Breast epithelium (tissue), 4 donors: ENCODE measurements at regions not wholly inside any gene's neighbourhood (a gene's known extent, or its start where the extent isn't known, plus 50 kb on each side); places are given as distances from the start of the nearest gene placed in this dataset.

Experiments
- DNase-seq, 2 donors: peaks; one replicate each; pipeline ENCODE4 v3.0.0-alpha.2; 2019; ENCODE audit warnings: low spot score in 2 of 2
- H3K27ac ChIP-seq, 2 donors: fragments of 200-600 bp; sonication (generic) in 1 of 2; one replicate each; pipeline ENCODE4 v1.5.1; 2016 to 2019; ENCODE audit warnings: mild to moderate bottlenecking in 1 of 2
- H3K27me3 ChIP-seq, 2 donors: fragments of 200-600 bp; sonication (generic) in 1 of 2; one replicate each; pipeline versions ENCODE4 v1.5.1 to v1.6.0; 2017 to 2019; ENCODE audit warnings: control low read depth in 1 of 2, mild to moderate bottlenecking in 1 of 2
- H3K36me3 ChIP-seq: fragments of 200-600 bp; one replicate; pipeline ENCODE4 v1.5.1; 2019
- H3K4me1 ChIP-seq, 2 donors: fragments of 200-600 bp; sonication (generic); one replicate each; pipeline ENCODE4 v1.5.1; 2016 to 2019; ENCODE audit warnings: control low read depth in 1 of 2
- H3K4me3 ChIP-seq, 3 donors: fragments of 200-600 bp; sonication (generic); 1 replicate in 2 of 3; 2 replicates in 1 of 3; pipeline ENCODE4 v1.5.1; 2016 to 2019; ENCODE audit warnings: mild to moderate bottlenecking in 3 of 3, moderate library complexity in 2 of 3
- H3K9me3 ChIP-seq, 2 donors: fragments of 200-600 bp; sonication (generic) in 1 of 2; one replicate each; pipeline ENCODE4 v1.5.1; 2016 to 2019; ENCODE audit warnings: control low read depth in 1 of 2
- CTCF ChIP-seq, 3 donors: fragments of 450-650 bp; IDR thresholded peaks; one replicate each; pipeline ENCODE4 v1.5.1; 2016 to 2017; ENCODE audit warnings: antibody characterized with exemption in 3 of 3, mild to moderate bottlenecking in 3 of 3, moderate library complexity in 3 of 3
- POLR2A ChIP-seq: fragments of 450-650 bp; IDR thresholded peaks from one replicate; pipeline ENCODE4 v1.6.1; 2016; ENCODE audit warnings: antibody characterized with exemption, mild to moderate bottlenecking, moderate library complexity
- POLR2AphosphoS5 ChIP-seq, 3 donors: sonication (generic); formaldehyde crosslinking; IDR thresholded peaks; one replicate each; pipeline ENCODE4 v1.6.1; 2017; ENCODE audit warnings: antibody characterized with exemption in 3 of 3
- intact Hi-C: fragments of 100-400 bp; cut with DNase I; formaldehyde crosslinking; loops from one replicate; pipeline ENCODE4 v1.15.1; 2023; ENCODE audit warnings: low total_unique reads

DNA sequence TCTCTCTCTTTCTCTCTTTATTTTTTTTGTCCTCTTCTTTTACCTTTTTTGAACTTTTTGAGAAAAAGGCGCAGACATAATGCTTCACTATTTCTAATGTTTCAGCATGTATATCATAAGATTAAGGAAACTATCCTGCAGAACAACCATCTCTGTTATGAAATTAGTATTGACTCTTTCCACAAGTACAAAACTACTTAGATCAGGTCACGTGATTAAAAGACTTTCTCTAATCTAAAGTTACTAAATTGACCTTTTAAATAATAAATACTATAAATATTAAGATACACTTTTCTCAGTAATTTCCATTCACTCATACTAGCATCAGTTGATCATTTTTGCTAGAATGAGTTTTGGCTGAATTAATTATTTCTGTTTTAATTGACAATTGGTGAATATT lies 844.5 kb upstream of the LRFN5 start:
- Histone ChIP-seq H3K9me3 (no peaks in the 10 kb centered on the region), H3K27me3 (no peaks in the 10 kb centered on the region), H3K4me1 (no peaks in the 10 kb centered on the region), H3K27ac (no peak overlapping the region), H3K36me3 (no peaks in the 10 kb centered on the region), H3K4me3 (no peak overlapping the region)
- intact Hi-C loops = no loop called here
- TF ChIP-seq CTCF (IDR thresholded peaks at IDR 0.05) (no peak), POLR2A (no peak), POLR2AphosphoS5 (IDR thresholded peaks at IDR 0.05) (no peak)
- DNase-seq = no peak

- Histone ChIP-seq H3K4me1 (no peaks in the 10 kb centered on the region), H3K4me3 (no peak overlapping the region), H3K27ac (no peak overlapping the region), H3K36me3 (no peaks in the 10 kb centered on the region), H3K9me3 (peaks cover 0 to 3% of the 10 kb centered on the region in 2 donors), H3K27me3 (no peaks in the 10 kb centered on the region)
- TF ChIP-seq POLR2AphosphoS5 (IDR thresholded peaks at IDR 0.05) = no peak
- TF ChIP-seq CTCF (IDR thresholded peaks at IDR 0.05) = no peak
- TF ChIP-seq POLR2A = no peak
- intact Hi-C loops = no loop called here
- no peak for DNase-seq
Measured at GRCh38 chr14:40760704-40761103, 846.0 kb upstream of the LRFN5 start.

DNA sequence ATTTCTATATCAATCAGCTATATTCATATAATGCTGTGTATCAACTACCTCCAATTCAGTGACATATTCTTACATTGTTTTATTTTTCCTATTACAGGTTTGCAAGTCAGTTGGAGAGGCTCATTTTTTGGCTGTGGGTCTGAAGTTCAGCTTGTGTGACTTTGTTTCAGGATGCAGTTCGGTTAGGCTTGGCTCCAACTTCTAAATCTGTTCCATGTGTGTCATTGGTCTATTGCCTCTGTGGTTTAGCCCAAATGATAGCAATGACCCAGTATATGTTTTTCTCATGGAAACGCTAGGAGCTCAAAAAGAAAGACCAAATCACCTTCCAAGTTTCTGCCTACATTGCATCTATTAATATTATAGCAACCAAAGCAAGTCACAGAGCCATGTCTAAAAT lies 848.6 kb upstream of the LRFN5 start:
- intact Hi-C loops = no loop called here
- Histone ChIP-seq H3K27ac (no peak overlapping the region), H3K4me1 (no peaks in the 10 kb centered on the region), H3K4me3 (no peak overlapping the region), H3K36me3 (no peaks in the 10 kb centered on the region), H3K27me3 (no peaks in the 10 kb centered on the region), H3K9me3 (peaks cover 0 to 16% of the 10 kb centered on the region in 2 donors)
- TF ChIP-seq CTCF (IDR thresholded peaks at IDR 0.05) (no peak), POLR2A (no peak), POLR2AphosphoS5 (IDR thresholded peaks at IDR 0.05) (no peak)
- no peak for DNase-seq

DNA sequence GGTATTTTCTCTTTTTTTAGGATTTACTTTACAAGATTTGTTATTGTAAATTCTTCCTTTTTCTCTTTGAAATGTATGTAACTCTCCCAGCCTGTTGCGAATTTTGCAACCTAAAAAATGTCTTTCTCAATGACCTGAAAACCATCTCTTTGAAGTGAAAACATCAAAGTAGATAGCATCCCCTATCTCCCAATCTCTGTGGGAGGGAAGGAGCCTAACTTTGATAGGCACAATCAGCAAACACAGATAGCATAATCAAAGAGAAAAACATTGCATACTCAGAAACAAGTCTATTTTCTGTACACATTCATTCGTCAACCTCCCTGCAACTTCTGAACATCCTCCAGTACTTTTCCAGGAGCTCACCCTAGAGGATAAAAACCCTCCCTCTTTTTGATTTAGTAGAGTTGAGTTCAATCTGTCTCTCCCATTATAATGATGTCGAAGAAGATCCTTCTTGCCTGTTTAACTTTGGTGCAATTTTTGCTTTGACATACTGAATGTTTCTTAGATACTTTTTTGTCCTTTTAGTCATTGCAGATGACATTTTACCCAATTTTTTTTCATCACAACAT lies 849.2 kb upstream of the LRFN5 start:
- Histone ChIP-seq H3K4me1 (no peaks in the 10 kb centered on the region), H3K27ac (no peak overlapping the region), H3K4me3 (no peak overlapping the region), H3K36me3 (no peaks in the 10 kb centered on the region), H3K27me3 (no peaks in the 10 kb centered on the region), H3K9me3 (peaks cover 0 to 16% of the 10 kb centered on the region in 2 donors)
- intact Hi-C loops = no loop called here
- no peak for DNase-seq
- TF ChIP-seq POLR2A (no peak), POLR2AphosphoS5 (IDR thresholded peaks at IDR 0.05) (no peak), CTCF (IDR thresholded peaks at IDR 0.05) (no peak)

GRCh38 chr14:40733206-40733605 lies 873.5 kb upstream of the LRFN5 start:
- Histone ChIP-seq H3K4me3 (no peak overlapping the region), H3K9me3 (peaks cover 9 to 10% of the 10 kb centered on the region in 2 donors), H3K27ac (no peak overlapping the region), H3K4me1 (no peaks in the 10 kb centered on the region), H3K27me3 (no peaks in the 10 kb centered on the region), H3K36me3 (no peaks in the 10 kb centered on the region)
- intact Hi-C loops = no loop called here
- TF ChIP-seq CTCF (IDR thresholded peaks at IDR 0.05) (no peak), POLR2AphosphoS5 (IDR thresholded peaks at IDR 0.05) (no peak), POLR2A (no peak)
- no peak for DNase-seq
